DMS153 (cell line): ENCODE measurements at regions not wholly inside any gene's neighbourhood (a gene's known extent, or its start where the extent isn't known, plus 50 kb on each side); places are given as distances from the start of the nearest gene placed in this dataset.

Source experiments
- DNase-seq: peaks from one replicate; lab custom pipeline; 2025; lab: John Stamatoyannopoulos, UW

DNA sequence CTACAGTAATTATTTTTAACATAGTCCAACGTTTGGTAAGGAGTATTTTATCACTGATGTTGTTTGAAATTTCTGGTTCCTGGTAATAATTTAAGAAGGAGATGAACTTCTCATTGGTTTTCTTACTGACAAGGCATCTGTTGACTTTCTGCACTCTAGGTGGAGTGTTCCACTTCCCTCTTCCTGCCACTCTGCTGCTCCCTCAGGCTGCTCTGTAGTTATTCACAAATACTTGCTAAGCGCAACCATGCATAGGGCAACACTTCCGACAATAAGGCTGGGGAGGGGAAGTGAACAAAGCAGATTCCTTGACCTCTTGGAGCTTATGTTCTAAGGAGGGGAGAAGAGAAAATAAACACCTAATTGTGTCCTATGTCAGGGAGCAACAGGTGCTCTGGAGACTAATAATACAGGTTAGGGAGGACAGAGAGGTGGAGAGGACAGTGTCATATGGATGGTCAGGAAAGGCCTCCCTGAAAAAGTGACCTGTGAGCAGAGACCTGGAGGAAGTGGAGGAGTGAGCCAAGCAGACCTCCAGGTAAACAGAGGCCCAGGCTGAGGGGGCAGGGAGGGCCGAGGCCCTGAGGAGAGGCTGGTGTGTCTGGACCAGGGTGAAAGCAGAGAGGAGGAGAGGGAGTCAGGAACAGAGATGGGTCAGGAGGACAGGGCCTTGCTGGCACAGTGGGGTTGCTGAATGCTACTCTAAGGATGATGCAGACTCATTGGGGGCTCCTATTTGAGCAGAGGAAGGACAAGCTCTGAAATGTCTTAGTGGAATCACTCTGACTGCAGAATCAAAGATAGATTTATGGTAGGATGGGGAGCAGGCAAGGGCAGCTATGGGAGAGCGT lies 134.8 kb upstream of the SLC24A3 start:
- DNase-seq: no peak

- no peak for DNase-seq
These were observed 133.7 kb upstream of the SLC24A3 start for GRCh38 chr20:19078448-19079373.

DNA sequence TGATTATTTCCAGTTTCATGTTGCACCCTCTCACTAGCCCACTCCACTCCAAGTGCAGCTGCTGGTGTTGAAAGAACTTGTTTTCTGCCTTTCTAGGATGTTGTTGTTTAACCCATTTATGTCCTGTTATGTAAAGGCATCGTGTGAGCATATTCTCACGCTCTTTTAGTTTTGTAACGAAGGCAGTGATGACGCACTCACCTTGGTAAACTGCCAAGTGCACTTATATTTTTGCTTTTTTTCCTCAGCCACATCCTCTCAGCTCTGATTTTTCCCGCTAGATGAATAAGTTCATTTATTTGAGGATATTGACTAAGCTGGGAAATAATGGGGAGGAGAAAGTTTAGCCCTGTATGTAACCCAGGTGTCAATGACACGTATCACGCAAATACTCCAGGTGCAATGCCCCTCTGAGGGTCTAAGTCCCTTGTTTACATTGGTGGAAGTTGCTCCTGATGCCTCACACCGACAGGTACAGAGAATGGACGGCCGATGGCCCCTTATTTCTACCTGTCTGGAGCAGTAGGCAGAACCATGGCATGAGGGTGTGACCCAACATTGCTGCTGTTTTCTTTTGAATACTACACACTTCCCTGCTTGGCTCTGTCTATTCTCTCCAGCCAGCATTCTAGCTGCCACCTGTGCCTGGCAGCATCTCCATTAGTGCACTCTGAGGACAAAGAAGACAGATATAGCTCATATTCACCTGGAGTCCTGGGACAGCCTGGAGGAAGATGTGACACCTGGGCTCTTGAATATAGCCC lies 132.7 kb upstream of the SLC24A3 start:
- peak; percentile 20 for DNase-seq

GRCh38 chr20:19081937-19082336 lies 130.5 kb upstream of the SLC24A3 start:
- no peak for DNase-seq

GRCh38 chr20:19083136-19083621 lies 129.3 kb upstream of the SLC24A3 start:
- no peak for DNase-seq

DNA sequence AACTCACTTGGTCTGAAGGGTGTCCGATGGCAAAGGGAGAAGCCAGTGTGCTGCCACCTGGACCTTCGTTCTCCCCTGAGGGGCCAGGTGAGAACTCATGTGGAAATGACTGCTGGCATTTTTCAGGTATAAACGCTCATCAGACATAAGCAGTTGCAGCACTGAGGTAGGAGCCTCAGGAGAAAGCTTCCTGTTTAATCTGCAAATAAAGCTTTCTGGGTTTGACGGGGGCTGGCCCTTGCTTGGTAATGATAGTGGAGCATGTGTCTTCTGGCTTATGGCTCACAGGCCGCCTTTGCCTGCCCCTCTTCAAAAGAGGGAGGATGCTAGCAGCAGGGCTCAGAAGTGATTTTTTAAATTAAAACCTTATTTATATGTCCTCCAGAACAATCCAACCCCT lies 122.1 kb upstream of the SLC24A3 start:
- no peak for DNase-seq

DNA sequence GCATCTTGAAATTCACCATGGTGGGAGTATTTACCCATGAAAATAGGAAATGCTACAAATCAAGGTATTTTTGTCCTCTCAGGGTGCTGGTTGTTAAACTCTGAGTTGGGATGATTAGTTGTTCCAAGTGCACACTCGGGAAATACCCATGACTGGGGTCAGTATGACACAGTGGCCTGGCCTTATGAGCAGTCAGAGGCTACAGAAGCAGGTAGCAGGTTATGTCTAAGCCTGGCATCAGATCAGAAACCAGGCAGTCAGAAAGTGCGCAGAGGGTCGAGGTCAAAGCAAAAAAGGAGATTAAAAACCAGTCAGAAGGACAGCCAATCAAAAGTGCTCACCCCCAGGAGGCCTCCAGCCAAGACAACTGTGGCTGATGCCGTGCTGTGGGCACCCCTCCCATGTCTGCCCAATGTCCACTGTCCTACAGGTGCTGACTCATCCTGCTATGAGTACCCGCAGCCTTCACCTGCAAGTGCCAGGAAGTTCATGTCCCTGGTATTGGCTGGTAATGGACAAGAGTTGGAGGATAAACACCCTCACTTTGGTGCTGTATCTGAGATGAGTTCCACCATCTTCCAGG lies 117.4 kb upstream of the SLC24A3 start:
- DNase-seq: no peak

DNA sequence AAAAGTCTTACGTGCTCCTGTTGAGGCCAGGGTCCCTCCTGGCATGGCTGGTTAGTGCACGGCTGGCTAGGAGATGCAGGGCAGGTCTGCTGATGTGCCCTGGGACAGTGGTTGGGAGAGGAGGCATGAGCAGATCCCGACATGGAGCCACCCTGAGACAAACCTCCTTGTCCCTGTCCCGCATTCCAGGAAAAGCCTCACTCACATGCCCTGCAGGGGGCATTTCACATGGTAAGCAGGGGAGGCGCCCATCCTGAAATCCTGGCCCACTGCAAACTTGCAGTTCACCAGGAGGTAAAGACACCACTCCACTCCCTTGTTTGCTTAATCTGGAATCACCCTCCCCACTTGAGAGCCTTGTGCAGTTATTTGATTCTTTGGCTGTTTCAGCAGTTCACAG lies 116.7 kb upstream of the SLC24A3 start:
- no peak for DNase-seq

DNA sequence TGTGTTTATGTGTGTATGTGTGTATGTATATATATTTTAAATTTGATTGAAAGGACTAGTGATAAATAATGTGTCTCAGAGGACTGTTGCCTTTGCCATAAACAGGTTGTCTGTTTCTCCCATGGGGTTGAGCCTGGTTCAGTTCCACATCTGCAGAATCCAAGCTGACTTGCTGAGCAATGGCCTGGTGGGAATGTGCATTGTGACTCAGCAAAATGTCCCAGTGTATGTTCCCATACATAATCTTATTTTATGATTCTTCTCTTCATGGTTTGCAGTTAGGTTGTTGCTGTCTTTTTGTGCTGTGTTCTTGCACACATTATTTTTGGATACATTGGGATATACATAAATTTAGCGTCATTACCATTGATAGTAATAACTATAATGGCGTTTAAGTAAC lies 115.6 kb upstream of the SLC24A3 start:
- DNase-seq: no peak

- no peak for DNase-seq
These were observed 114.3 kb upstream of the SLC24A3 start for GRCh38 chr20:19098117-19098516.

- DNase-seq: no peak
These were observed 113.5 kb upstream of the SLC24A3 start for GRCh38 chr20:19098806-19099578.

GRCh38 chr20:19099596-19100545 lies 112.6 kb upstream of the SLC24A3 start:
- DNase-seq: no peak

DNA sequence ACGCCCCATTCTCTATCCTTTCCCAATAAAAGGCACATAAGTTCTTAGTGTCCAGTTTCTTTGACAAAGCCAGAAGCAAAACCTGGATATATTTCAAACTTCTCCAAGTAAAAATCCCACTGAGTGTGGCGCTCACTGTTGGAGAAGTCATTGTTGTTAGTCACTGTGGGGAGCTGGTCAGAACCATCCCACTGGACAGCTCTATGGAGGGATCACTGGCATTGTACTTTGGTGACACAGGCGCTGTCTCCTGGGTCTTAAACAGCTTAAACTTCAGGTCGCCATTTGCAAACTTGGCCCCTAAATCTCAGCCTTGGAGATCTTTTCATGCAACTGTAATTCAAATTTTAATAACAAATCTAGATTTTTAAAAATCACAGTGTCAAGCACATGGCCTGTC lies 111.5 kb upstream of the SLC24A3 start:
- no peak for DNase-seq

DNA sequence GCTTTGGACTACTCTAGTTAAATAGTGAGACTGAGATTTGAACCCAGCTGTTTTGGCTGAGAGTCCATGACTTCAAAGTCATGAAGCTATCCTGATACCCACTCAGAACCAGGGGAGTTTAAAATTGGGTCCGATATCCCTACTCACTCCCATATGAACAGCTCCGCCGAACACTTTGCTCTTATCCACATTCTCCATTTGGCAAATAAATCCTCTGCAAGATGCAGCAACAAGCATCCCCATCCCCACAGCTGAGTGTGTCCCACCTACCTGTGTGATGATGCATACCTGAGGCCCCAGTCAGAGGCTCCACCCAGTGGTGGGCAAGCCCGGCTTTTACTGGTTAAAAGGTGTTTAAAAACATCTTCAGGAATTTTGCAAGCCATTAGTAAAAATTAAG lies 108.3 kb upstream of the SLC24A3 start:
- no peak for DNase-seq

DNA sequence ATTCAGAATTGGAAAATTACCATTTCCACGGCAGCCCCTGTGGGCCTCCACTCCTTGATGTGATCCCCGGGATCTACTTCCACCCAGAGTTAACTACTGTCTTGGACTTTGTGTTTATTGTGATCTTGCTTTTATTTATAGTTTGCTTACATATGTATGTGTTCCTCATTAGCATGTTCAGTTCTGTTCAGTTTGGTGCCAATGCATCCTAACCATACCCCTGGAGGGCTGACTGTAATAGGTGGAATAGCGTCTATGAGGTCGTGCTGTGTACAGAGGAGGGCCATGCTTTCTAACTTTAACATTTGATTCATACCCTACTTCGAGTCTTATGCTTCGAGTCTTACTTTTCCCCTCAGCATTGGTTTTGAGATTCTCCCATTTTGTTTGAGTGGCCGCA lies 104.3 kb upstream of the SLC24A3 start:
- no peak for DNase-seq

- DNase-seq: no peak
These were observed 102.2 kb upstream of the SLC24A3 start for GRCh38 chr20:19110285-19110684.

GRCh38 chr20:19110881-19111460 lies 101.5 kb upstream of the SLC24A3 start:
- no peak for DNase-seq

GRCh38 chr20:19112828-19113227 lies 99.6 kb upstream of the SLC24A3 start:
- no peak for DNase-seq

DNA sequence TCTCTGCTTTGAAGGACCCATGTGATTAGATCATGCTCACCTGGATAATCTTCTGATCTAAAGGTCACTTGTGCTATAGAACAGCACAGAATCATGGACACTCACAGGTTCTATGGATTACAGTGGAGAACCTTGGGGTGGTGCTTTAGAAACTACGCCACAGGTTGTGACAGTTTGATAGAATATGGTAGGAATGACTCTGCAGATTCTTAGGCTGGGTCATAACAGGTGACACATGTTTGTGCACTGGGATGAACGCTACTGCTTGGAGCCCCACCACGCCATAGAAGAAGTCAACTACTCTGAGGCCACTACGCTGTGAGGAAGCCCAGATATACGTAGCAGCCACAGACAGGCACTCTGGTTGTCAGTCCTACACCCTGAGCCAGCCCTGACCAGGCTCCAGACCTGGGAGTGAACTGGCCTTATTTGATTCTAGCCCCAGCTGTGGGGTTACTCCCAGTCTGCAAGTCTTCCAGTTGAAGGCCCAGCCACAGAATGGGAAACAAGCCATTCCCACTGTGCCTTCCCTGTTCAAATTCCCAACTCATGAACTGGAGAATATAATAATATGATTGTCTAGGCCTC lies 99.0 kb upstream of the SLC24A3 start:
- no peak for DNase-seq
